Progenitor cell of endocrine pancreas (in vitro differentiated cells): ENCODE measurements at regions not wholly inside any gene's neighbourhood (a gene's known extent, or its start where the extent isn't known, plus 50 kb on each side); places are given as distances from the start of the nearest gene placed in this dataset.
"Not testable (repeated sequence)": the region's sequence is repeated elsewhere in the genome, so short reads cannot be mapped to it uniquely, and the experiment has no call there.

Experiments used
- DNase-seq: peaks from one replicate; pipeline ENCODE4 v3.0.0; 2021; ENCODE audit warnings: low spot score; ENCODE audit not compliant: unreplicated experiment
- H3K27ac Mint-ChIP-seq: 2 replicates; pipeline ENCODE4 v1.8.0; 2021; ENCODE audit warnings: mild to moderate bottlenecking, moderate library complexity, mixed read lengths
- H3K27me3 Mint-ChIP-seq: 2 replicates; pipeline ENCODE4 v1.8.0; 2021; ENCODE audit warnings: mixed read lengths
- H3K36me3 Mint-ChIP-seq: 2 replicates; pipeline ENCODE4 v1.8.0; 2022; ENCODE audit warnings: mixed read lengths; ENCODE audit not compliant: insufficient read depth
- H3K4me1 Mint-ChIP-seq: 2 replicates; pipeline ENCODE4 v1.8.0; 2021; ENCODE audit warnings: low read depth, mixed read lengths
- H3K4me3 Mint-ChIP-seq: 2 replicates; pipeline ENCODE4 v1.8.0; 2021; ENCODE audit warnings: low read depth, mild to moderate bottlenecking, moderate library complexity, mixed read lengths
- H3K9me3 Mint-ChIP-seq: 2 replicates; pipeline ENCODE4 v1.8.0; 2021; ENCODE audit warnings: low read depth, mixed read lengths
- CTCF ChIP-seq: fragments of 200-600 bp; sonication (generic); IDR thresholded peaks from one replicate; pipeline ENCODE4 v1.5.0; 2021; ENCODE audit warnings: antibody characterized with exemption, mild to moderate bottlenecking; ENCODE audit not compliant: unreplicated experiment

GRCh38 chr6:19721766-19722377 lies 115.3 kb upstream of the ID4 start:
- no peak overlapping the region for H3K27ac Mint-ChIP-seq
- no peak for TF ChIP-seq CTCF
- no peak overlapping the region for H3K4me3 Mint-ChIP-seq
- no peak for DNase-seq
- H3K27me3 Mint-ChIP-seq: peaks cover 8% of the 10 kb centered on the region
- no peaks in the 10 kb centered on the region for H3K36me3 Mint-ChIP-seq
- peaks cover 2% of the 10 kb centered on the region for H3K9me3 Mint-ChIP-seq
- H3K4me1 Mint-ChIP-seq: peaks cover 9% of the 10 kb centered on the region

- Mint-ChIP-seq H3K27me3 (peaks cover 8% of the 10 kb centered on the region), H3K4me3 (no peak overlapping the region), H3K4me1 (peaks cover 9% of the 10 kb centered on the region), H3K9me3 (peaks cover 1% of the 10 kb centered on the region), H3K36me3 (no peaks in the 10 kb centered on the region), H3K27ac (no peak overlapping the region)
- no peak for TF ChIP-seq CTCF
- no peak for DNase-seq
These were observed 114.2 kb upstream of the ID4 start for GRCh38 chr6:19722999-19723398.

GRCh38 chr6:19723545-19723944 lies 113.6 kb upstream of the ID4 start:
- TF ChIP-seq CTCF: no peak
- peaks cover 8% of the 10 kb centered on the region for H3K27me3 Mint-ChIP-seq
- no peak for DNase-seq
- H3K4me1 Mint-ChIP-seq: peaks cover 9% of the 10 kb centered on the region
- no peak overlapping the region for H3K27ac Mint-ChIP-seq
- no peaks in the 10 kb centered on the region for H3K36me3 Mint-ChIP-seq
- H3K9me3 Mint-ChIP-seq: no peaks in the 10 kb centered on the region
- no peak overlapping the region for H3K4me3 Mint-ChIP-seq

GRCh38 chr6:19725436-19725835 lies 111.7 kb upstream of the ID4 start:
- not testable (repeated sequence) for DNase-seq, H3K36me3 Mint-ChIP-seq, H3K27me3 Mint-ChIP-seq, H3K9me3 Mint-ChIP-seq, H3K4me3 Mint-ChIP-seq, H3K27ac Mint-ChIP-seq, H3K4me1 Mint-ChIP-seq

- DNase-seq: no peak
- TF ChIP-seq CTCF: no peak
- Mint-ChIP-seq H3K27ac (no peak overlapping the region), H3K4me1 (peaks cover 12% of the 10 kb centered on the region), H3K4me3 (no peak overlapping the region), H3K36me3 (no peaks in the 10 kb centered on the region), H3K27me3 (no peaks in the 10 kb centered on the region), H3K9me3 (peaks cover 10% of the 10 kb centered on the region)
These were observed 105.9 kb upstream of the ID4 start for GRCh38 chr6:19731282-19731681.

- peaks cover 12% of the 10 kb centered on the region for H3K4me1 Mint-ChIP-seq
- H3K9me3 Mint-ChIP-seq: peaks cover 10% of the 10 kb centered on the region
- H3K36me3 Mint-ChIP-seq: no peaks in the 10 kb centered on the region
- no peaks in the 10 kb centered on the region for H3K27me3 Mint-ChIP-seq
- H3K27ac Mint-ChIP-seq: no peak overlapping the region
- no peak overlapping the region for H3K4me3 Mint-ChIP-seq
- TF ChIP-seq CTCF: no peak
- no peak for DNase-seq
These were observed 103.1 kb upstream of the ID4 start for GRCh38 chr6:19734061-19734460.
